Peyer's patch (tissue), 4 donors: ENCODE measurements at regions not wholly inside any gene's neighbourhood (a gene's known extent, or its start where the extent isn't known, plus 50 kb on each side); places are given as distances from the start of the nearest gene placed in this dataset.

Experiments
- DNase-seq, 3 donors: peaks; one replicate each; pipeline ENCODE4 v3.0.0-alpha.2; 2017 to 2019
- H3K27ac ChIP-seq, 4 donors: fragments of 200-600 bp; sonication (generic); one replicate each; pipeline ENCODE4 v1.5.1; 2016 to 2019
- H3K27me3 ChIP-seq, 2 donors: fragments of 200-600 bp; sonication (generic); one replicate each; pipeline ENCODE4 v1.5.1; 2019
- H3K36me3 ChIP-seq, 3 donors: fragments of 200-600 bp; sonication (generic); one replicate each; pipeline ENCODE4 v1.5.1; 2016 to 2019
- H3K4me1 ChIP-seq, 4 donors: fragments of 200-600 bp; sonication (generic); one replicate each; pipeline ENCODE4 v1.5.1; 2016 to 2019
- H3K4me3 ChIP-seq, 4 donors: fragments of 200-600 bp; sonication (generic); 1 replicate in 3 of 4; 2 replicates in 1 of 4; pipeline ENCODE4 v1.5.1; 2016 to 2019; ENCODE audit warnings: mild to moderate bottlenecking in 1 of 4
- H3K9me3 ChIP-seq, 4 donors: fragments of 200-600 bp; sonication (generic); one replicate each; pipeline ENCODE4 v1.5.1; 2016 to 2019; ENCODE audit warnings: mild to moderate bottlenecking in 1 of 4
- CTCF ChIP-seq, 6 experiments: fragments of 450-650 bp in 4 of 6; fragments of 200-600 bp in 2 of 6; sonication (generic) in 1 of 6; IDR thresholded peaks; one replicate each; pipeline ENCODE4 v1.5.1; 2017 to 2019; ENCODE audit warnings: antibody characterized with exemption in 6 of 6, mild to moderate bottlenecking in 3 of 6, moderate library complexity in 1 of 6
- POLR2A ChIP-seq, 2 donors: fragments of 450-650 bp; IDR thresholded peaks; one replicate each; pipeline ENCODE4 v1.5.1; 2017; ENCODE audit warnings: antibody characterized with exemption in 2 of 2, mild to moderate bottlenecking in 2 of 2, moderate library complexity in 2 of 2

DNA sequence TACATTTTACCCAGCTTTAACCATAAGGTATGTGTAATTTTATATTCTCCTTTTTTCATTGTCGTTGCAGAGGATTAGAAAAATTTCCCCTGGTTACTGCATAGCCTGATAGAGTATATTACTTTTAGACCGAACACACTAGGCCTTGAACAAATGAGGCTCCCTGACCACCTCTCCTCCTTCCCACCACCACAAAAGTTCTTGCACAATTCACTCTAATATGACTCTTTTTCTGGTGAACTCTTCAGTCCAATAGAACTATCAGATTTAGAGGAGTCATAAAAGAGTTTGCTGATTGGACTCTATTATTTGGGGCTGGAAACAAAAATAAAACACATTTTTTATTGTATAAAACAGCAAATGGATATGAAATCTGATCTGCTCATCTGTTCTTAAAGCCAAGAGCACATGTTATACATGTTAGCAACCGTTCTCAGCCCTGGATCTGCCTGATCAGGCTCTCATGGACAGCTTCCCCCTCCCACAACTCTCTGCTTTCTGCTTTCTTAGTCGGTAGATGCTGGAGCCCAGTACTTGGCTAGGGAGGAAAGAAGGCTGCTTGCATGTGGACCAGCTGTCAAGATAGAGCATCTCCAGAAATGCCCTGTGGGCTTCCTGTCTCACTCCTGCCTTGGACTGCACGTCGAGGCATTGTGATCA lies 83.5 kb downstream of the CD164 start:
- Histone ChIP-seq H3K27ac (peak overlapping the region in 1 of 4 donors; percentile 75), H3K9me3 (no peaks in the 10 kb centered on the region), H3K4me3 (no peak overlapping the region), H3K36me3 (no peaks in the 10 kb centered on the region), H3K27me3 (no peaks in the 10 kb centered on the region), H3K4me1 (peaks cover 0 to 27% (median 0%) of the 10 kb centered on the region in 4 donors)
- no peak for DNase-seq
- TF ChIP-seq POLR2A (IDR thresholded peaks at IDR 0.05) (no peak), CTCF (IDR thresholded peaks at IDR 0.05) (no peak)

GRCh38 chr6:109297406-109298110 lies 84.7 kb downstream of the CD164 start:
- no peak for TF ChIP-seq CTCF (IDR thresholded peaks at IDR 0.05)
- no peak for TF ChIP-seq POLR2A (IDR thresholded peaks at IDR 0.05)
- H3K27me3 ChIP-seq = no peaks in the 10 kb centered on the region
- DNase-seq = no peak
- H3K27ac ChIP-seq = peak overlapping the region in 2 of 4 donors; percentile 75 to 86
- no peaks in the 10 kb centered on the region for H3K36me3 ChIP-seq
- no peak overlapping the region for H3K4me3 ChIP-seq
- H3K4me1 ChIP-seq = peaks cover 0 to 27% (median 0%) of the 10 kb centered on the region in 4 donors
- no peaks in the 10 kb centered on the region for H3K9me3 ChIP-seq

- no peak for DNase-seq
- no peaks in the 10 kb centered on the region for H3K36me3 ChIP-seq
- no peaks in the 10 kb centered on the region for H3K9me3 ChIP-seq
- peak overlapping the region in 3 of 4 donors; percentile 48 to 86 (median 75) for H3K27ac ChIP-seq
- H3K4me3 ChIP-seq = no peak overlapping the region
- no peak for TF ChIP-seq POLR2A (IDR thresholded peaks at IDR 0.05)
- no peak for TF ChIP-seq CTCF (IDR thresholded peaks at IDR 0.05)
- H3K27me3 ChIP-seq = no peaks in the 10 kb centered on the region
- peaks cover 0 to 29% (median 0%) of the 10 kb centered on the region in 4 donors for H3K4me1 ChIP-seq
Measured at GRCh38 chr6:109296971-109297372, 85.3 kb downstream of the CD164 start.

GRCh38 chr6:109296452-109296851 lies 85.8 kb downstream of the CD164 start:
- peak in 1 of 3 donors; percentile 59 for DNase-seq
- Histone ChIP-seq H3K4me1 (peaks cover 0 to 31% (median 0%) of the 10 kb centered on the region in 4 donors), H3K36me3 (no peaks in the 10 kb centered on the region), H3K9me3 (no peaks in the 10 kb centered on the region), H3K27ac (peak overlapping the region in 3 of 4 donors; percentile 48 to 86 (median 75)), H3K27me3 (no peaks in the 10 kb centered on the region), H3K4me3 (no peak overlapping the region)
- TF ChIP-seq CTCF (IDR thresholded peaks at IDR 0.05) = peak in 2 of 6 experiments; percentile 21 to 40
- no peak for TF ChIP-seq POLR2A (IDR thresholded peaks at IDR 0.05)

DNA sequence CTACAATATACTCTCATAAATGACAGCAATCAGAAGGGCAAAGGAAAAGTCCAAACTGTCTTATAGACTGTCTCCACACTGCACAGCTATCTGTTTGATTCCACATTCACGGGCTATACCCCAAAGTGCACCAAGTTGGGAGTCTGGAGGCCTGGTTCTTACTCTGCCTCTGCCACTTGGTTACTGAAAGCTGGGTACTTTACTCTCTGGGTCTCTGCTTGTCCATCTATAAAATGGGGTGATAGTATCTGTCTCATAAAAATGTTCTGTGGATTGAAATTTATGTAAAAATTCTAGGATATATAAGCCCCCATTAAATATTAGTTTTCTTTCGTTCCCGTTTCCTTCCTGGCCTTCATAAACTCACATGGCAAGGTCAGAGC lies 86.5 kb downstream of the CD164 start:
- H3K27ac ChIP-seq = peak overlapping the region in 3 of 4 donors; percentile 44 to 86 (median 75)
- no peak for DNase-seq
- H3K4me3 ChIP-seq = no peak overlapping the region
- no peaks in the 10 kb centered on the region for H3K36me3 ChIP-seq
- TF ChIP-seq CTCF (IDR thresholded peaks at IDR 0.05) = no peak
- no peak for TF ChIP-seq POLR2A (IDR thresholded peaks at IDR 0.05)
- H3K9me3 ChIP-seq = no peaks in the 10 kb centered on the region
- no peaks in the 10 kb centered on the region for H3K27me3 ChIP-seq
- H3K4me1 ChIP-seq = peaks cover 0 to 31% (median 0%) of the 10 kb centered on the region in 4 donors
